BLaER1 (cell line): ENCODE measurements at regions not wholly inside any gene's neighbourhood (a gene's known extent, or its start where the extent isn't known, plus 50 kb on each side); places are given as distances from the start of the nearest gene placed in this dataset.
"Not testable (repeated sequence)": the region's sequence is repeated elsewhere in the genome, so short reads cannot be mapped to it uniquely, and the experiment has no call there.

Experiments
- H3K27ac ChIP-seq: shearing (Covaris generic); formaldehyde crosslinking; 2 replicates; pipeline ENCODE4 v1.8.1; 2022
- H3K27me3 ChIP-seq: shearing (Covaris generic); formaldehyde crosslinking; 2 replicates; pipeline ENCODE4 v1.8.1; 2022
- H3K36me3 ChIP-seq: shearing (Covaris generic); formaldehyde crosslinking; 2 replicates; pipeline ENCODE4 v1.8.1; 2022
- H3K4me1 ChIP-seq: shearing (Covaris generic); formaldehyde crosslinking; 2 replicates; pipeline ENCODE4 v1.8.1; 2022
- H3K4me2 ChIP-seq: shearing (Covaris generic); formaldehyde crosslinking; 2 replicates; pipeline ENCODE4 v1.8.1; 2022
- H3K4me3 ChIP-seq: shearing (Covaris generic); formaldehyde crosslinking; 2 replicates; pipeline ENCODE4 v1.8.1; 2022
- H3K9ac ChIP-seq: shearing (Covaris generic); formaldehyde crosslinking; 2 replicates; pipeline ENCODE4 v1.8.1; 2022
- H3K9me3 ChIP-seq: shearing (Covaris generic); formaldehyde crosslinking; 2 replicates; pipeline ENCODE4 v1.8.1; 2022
- H4K20me1 ChIP-seq: shearing (Covaris generic); formaldehyde crosslinking; 2 replicates; pipeline ENCODE4 v1.8.1; 2022

- not testable (repeated sequence) for H3K27me3 ChIP-seq, H3K27ac ChIP-seq, H3K4me2 ChIP-seq, H3K9ac ChIP-seq, H3K9me3 ChIP-seq, H4K20me1 ChIP-seq, H3K36me3 ChIP-seq, H3K4me1 ChIP-seq, H3K4me3 ChIP-seq
These were observed 178.2 kb upstream of the ZNG1F start for GRCh38 chr9:41367301-41367700.

- not testable (repeated sequence) for H3K9ac ChIP-seq, H3K36me3 ChIP-seq, H3K27ac ChIP-seq, H3K4me3 ChIP-seq, H4K20me1 ChIP-seq, H3K4me2 ChIP-seq, H3K4me1 ChIP-seq, H3K9me3 ChIP-seq, H3K27me3 ChIP-seq
These were observed 172.7 kb upstream of the ZNG1F start for GRCh38 chr9:41361790-41362189.

GRCh38 chr9:41359116-41359515 lies 170.0 kb upstream of the ZNG1F start:
- H3K4me2 ChIP-seq, H4K20me1 ChIP-seq, H3K4me1 ChIP-seq, H3K36me3 ChIP-seq, H3K9me3 ChIP-seq, H3K27ac ChIP-seq, H3K27me3 ChIP-seq: not testable (repeated sequence)
- Histone ChIP-seq H3K4me3 (peak overlapping the region; percentile 66), H3K9ac (peak overlapping the region; percentile 48; the same call in 1 of the 2 replicates)

- peak overlapping the region; percentile 48; the same call in 1 of the 2 replicates for H3K9ac ChIP-seq
- not testable (repeated sequence) for H3K27ac ChIP-seq, H3K27me3 ChIP-seq, H3K4me2 ChIP-seq, H3K9me3 ChIP-seq, H3K36me3 ChIP-seq, H4K20me1 ChIP-seq, H3K4me1 ChIP-seq
- peak overlapping the region; percentile 66 for H3K4me3 ChIP-seq
These were observed 169.6 kb upstream of the ZNG1F start for GRCh38 chr9:41358682-41359081.

- not testable (repeated sequence) for H3K4me1 ChIP-seq, H3K27ac ChIP-seq, H3K27me3 ChIP-seq, H3K9me3 ChIP-seq, H3K36me3 ChIP-seq, H4K20me1 ChIP-seq, H3K9ac ChIP-seq
- H3K4me3 ChIP-seq, result peak overlapping the region; percentile 44; the same call in 1 of the 2 replicates
- H3K4me2 ChIP-seq, result peak overlapping the region; percentile 34; the same call in 1 of the 2 replicates
These were observed 168.8 kb upstream of the ZNG1F start for GRCh38 chr9:41357918-41358404.

GRCh38 chr9:41357350-41357748 lies 168.2 kb upstream of the ZNG1F start:
- H3K4me2 ChIP-seq, result not testable (repeated sequence)

GRCh38 chr9:41356588-41357349 lies 167.7 kb upstream of the ZNG1F start:
- H3K9me3 ChIP-seq, result peaks cover 16% of the 10 kb centered on the region
- H3K4me1 ChIP-seq, H4K20me1 ChIP-seq, H3K36me3 ChIP-seq, H3K4me3 ChIP-seq, H3K4me2 ChIP-seq, H3K27ac ChIP-seq, H3K9ac ChIP-seq, H3K27me3 ChIP-seq: not testable (repeated sequence)

More at GRCh38 chr9:41357350-41357748, 168.2 kb upstream of the ZNG1F start:
- peaks cover 14% of the 10 kb centered on the region for H3K9me3 ChIP-seq
- not testable (repeated sequence) for H3K9ac ChIP-seq, H4K20me1 ChIP-seq, H3K4me1 ChIP-seq, H3K36me3 ChIP-seq, H3K4me3 ChIP-seq, H3K27ac ChIP-seq, H3K27me3 ChIP-seq

- not testable (repeated sequence) for H4K20me1 ChIP-seq, H3K36me3 ChIP-seq, H3K4me3 ChIP-seq, H3K4me2 ChIP-seq, H3K27me3 ChIP-seq, H3K27ac ChIP-seq, H3K4me1 ChIP-seq, H3K9ac ChIP-seq
- peaks cover 16% of the 10 kb centered on the region for H3K9me3 ChIP-seq
These were observed 166.8 kb upstream of the ZNG1F start for GRCh38 chr9:41355712-41356450.

- not testable (repeated sequence) for H3K27ac ChIP-seq, H3K27me3 ChIP-seq, H4K20me1 ChIP-seq, H3K4me3 ChIP-seq, H3K36me3 ChIP-seq, H3K4me1 ChIP-seq, H3K9ac ChIP-seq, H3K4me2 ChIP-seq
- peaks cover 16% of the 10 kb centered on the region for H3K9me3 ChIP-seq
These were observed 165.9 kb upstream of the ZNG1F start for GRCh38 chr9:41354978-41355377.

GRCh38 chr9:41354060-41354934 lies 165.2 kb upstream of the ZNG1F start:
- H3K27ac ChIP-seq, H3K4me1 ChIP-seq, H3K36me3 ChIP-seq, H4K20me1 ChIP-seq, H3K4me3 ChIP-seq, H3K27me3 ChIP-seq, H3K9ac ChIP-seq, H3K4me2 ChIP-seq: not testable (repeated sequence)
- H3K9me3 ChIP-seq, result peaks cover 16% of the 10 kb centered on the region

GRCh38 chr9:41353026-41353425 lies 163.9 kb upstream of the ZNG1F start:
- H3K4me1 ChIP-seq, H3K9ac ChIP-seq, H3K27ac ChIP-seq, H3K27me3 ChIP-seq, H3K36me3 ChIP-seq, H3K4me3 ChIP-seq, H3K4me2 ChIP-seq, H4K20me1 ChIP-seq: not testable (repeated sequence)
- H3K9me3 ChIP-seq, result peaks cover 16% of the 10 kb centered on the region

GRCh38 chr9:41352390-41352789 lies 163.3 kb upstream of the ZNG1F start:
- not testable (repeated sequence) for H3K36me3 ChIP-seq, H3K4me3 ChIP-seq, H3K4me2 ChIP-seq, H3K27me3 ChIP-seq, H3K27ac ChIP-seq, H3K4me1 ChIP-seq, H3K9ac ChIP-seq, H4K20me1 ChIP-seq
- peaks cover 16% of the 10 kb centered on the region for H3K9me3 ChIP-seq

GRCh38 chr9:41347893-41348292 lies 158.8 kb upstream of the ZNG1F start:
- not testable (repeated sequence) for H3K36me3 ChIP-seq, H3K27ac ChIP-seq, H3K9ac ChIP-seq

GRCh38 chr9:41332562-41332961 lies 143.4 kb upstream of the ZNG1F start:
- H3K27me3 ChIP-seq, H3K27ac ChIP-seq, H3K4me2 ChIP-seq, H3K9me3 ChIP-seq, H3K36me3 ChIP-seq, H3K9ac ChIP-seq, H4K20me1 ChIP-seq, H3K4me3 ChIP-seq, H3K4me1 ChIP-seq: not testable (repeated sequence)

More at GRCh38 chr9:41347893-41348292, 158.8 kb upstream of the ZNG1F start:
- H3K9me3 ChIP-seq, H4K20me1 ChIP-seq, H3K4me2 ChIP-seq, H3K4me1 ChIP-seq, H3K27me3 ChIP-seq, H3K4me3 ChIP-seq: not testable (repeated sequence)
